ENCODE measurements at regions not wholly inside any gene's neighbourhood (a gene's known extent, or its start where the extent isn't known, plus 50 kb on each side); places are given as distances from the start of the nearest gene placed in this dataset.

GRCh38 chr1:99361406-99361805 lies 97.1 kb downstream of the PLPPR4 start:
- TF ChIP-seq CTCF (IDR thresholded peaks at IDR 0.05; ENCODE audit: low read depth, low read length) = no peak
- no peak for DNase-seq (ENCODE audit: extremely low read depth, low read depth)

- no peak for DNase-seq (ENCODE audit: extremely low read depth, low read depth)
- TF ChIP-seq CTCF (IDR thresholded peaks at IDR 0.05; ENCODE audit: low read depth, low read length) = no peak
These were observed 99.2 kb downstream of the PLPPR4 start for GRCh38 chr1:99363531-99363930.

GRCh38 chr1:99365141-99365540 lies 100.8 kb downstream of the PLPPR4 start:
- DNase-seq (ENCODE audit: extremely low read depth, low read depth) = no peak

GRCh38 chr1:99365545-99365944 lies 101.3 kb downstream of the PLPPR4 start:
- no peak for TF ChIP-seq CTCF (IDR thresholded peaks at IDR 0.05; ENCODE audit: low read depth, low read length)
- DNase-seq (ENCODE audit: extremely low read depth, low read depth) = no peak

More at GRCh38 chr1:99365141-99365540, 100.8 kb downstream of the PLPPR4 start:
- TF ChIP-seq CTCF (IDR thresholded peaks at IDR 0.05; ENCODE audit: low read depth, low read length) = no peak

- no peak for DNase-seq (ENCODE audit: extremely low read depth, low read depth)
- no peak for TF ChIP-seq CTCF (IDR thresholded peaks at IDR 0.05; ENCODE audit: low read depth, low read length)
These were observed 104.9 kb downstream of the PLPPR4 start for GRCh38 chr1:99369154-99369553.

GRCh38 chr1:99370476-99370875 lies 106.2 kb downstream of the PLPPR4 start:
- DNase-seq (ENCODE audit: extremely low read depth, low read depth) = no peak
- TF ChIP-seq CTCF (IDR thresholded peaks at IDR 0.05; ENCODE audit: low read depth, low read length) = no peak

GRCh38 chr1:99371413-99371812 lies 107.1 kb downstream of the PLPPR4 start:
- no peak for TF ChIP-seq CTCF (IDR thresholded peaks at IDR 0.05; ENCODE audit: low read depth, low read length)
- no peak for DNase-seq (ENCODE audit: extremely low read depth, low read depth)
